Occipital lobe (tissue), 1 donor: ENCODE measurements at regions not wholly inside any gene's neighbourhood (a gene's known extent, or its start where the extent isn't known, plus 50 kb on each side); places are given as distances from the start of the nearest gene placed in this dataset.

Experiments
- DNase-seq: peaks from one replicate; lab custom pipeline; 2025; lab: John Stamatoyannopoulos, UW

GRCh38 chr10:52440612-52441285 is 126.7 kb downstream of the DKK1 start:
- no peak for DNase-seq

GRCh38 chr10:52442576-52442975 is 128.5 kb downstream of the DKK1 start:
- no peak for DNase-seq

- DNase-seq: no peak
These were observed 129.6 kb downstream of the DKK1 start for GRCh38 chr10:52443419-52444388.

GRCh38 chr10:52446391-52446790 is 132.3 kb downstream of the DKK1 start:
- DNase-seq: no peak

GRCh38 chr10:52447931-52448353 is 133.9 kb downstream of the DKK1 start:
- DNase-seq: no peak

DNA sequence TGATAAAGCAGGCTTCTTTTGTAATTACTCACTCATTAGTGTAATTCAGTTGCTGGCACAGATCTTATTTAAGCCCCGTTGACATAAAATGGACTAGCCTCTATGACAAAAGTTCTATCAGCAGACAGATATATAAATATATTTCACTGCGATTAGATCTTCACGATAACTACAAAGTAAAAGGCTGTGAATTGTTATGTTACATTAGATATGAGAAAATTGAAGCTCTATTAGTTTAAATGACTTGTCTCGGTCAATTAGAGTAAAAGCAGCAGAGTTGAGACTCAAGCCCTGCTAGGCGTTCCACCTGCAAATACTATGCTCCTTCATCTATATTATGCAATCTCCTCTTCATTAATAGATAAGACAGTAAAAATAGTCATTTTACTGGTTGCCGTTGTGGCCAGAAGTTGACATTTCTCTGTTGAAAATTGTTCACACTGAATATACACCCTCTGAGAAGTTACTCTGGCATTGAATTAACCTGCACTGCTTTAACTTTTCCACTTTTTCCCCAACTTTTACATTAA is 136.7 kb downstream of the DKK1 start:
- DNase-seq: no peak

DNA sequence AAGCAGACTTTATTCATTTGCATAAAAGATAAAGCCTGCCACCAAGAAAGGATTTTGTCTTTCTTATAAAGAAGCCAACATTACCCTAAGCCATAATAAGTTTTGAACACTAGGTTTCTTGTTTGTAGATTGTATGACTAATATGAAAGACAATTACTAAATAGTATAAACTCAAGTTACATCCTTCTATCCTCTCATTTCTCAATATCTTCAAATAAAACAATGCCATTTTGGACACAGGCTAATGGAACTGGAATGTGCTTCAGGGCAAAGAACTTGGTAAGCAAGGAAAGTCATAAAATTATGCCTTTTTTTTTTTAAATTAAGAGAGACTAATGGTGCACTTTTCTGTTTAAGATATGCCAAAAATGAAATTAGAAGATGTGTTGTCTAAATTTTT is 137.7 kb downstream of the DKK1 start:
- no peak for DNase-seq

DNA sequence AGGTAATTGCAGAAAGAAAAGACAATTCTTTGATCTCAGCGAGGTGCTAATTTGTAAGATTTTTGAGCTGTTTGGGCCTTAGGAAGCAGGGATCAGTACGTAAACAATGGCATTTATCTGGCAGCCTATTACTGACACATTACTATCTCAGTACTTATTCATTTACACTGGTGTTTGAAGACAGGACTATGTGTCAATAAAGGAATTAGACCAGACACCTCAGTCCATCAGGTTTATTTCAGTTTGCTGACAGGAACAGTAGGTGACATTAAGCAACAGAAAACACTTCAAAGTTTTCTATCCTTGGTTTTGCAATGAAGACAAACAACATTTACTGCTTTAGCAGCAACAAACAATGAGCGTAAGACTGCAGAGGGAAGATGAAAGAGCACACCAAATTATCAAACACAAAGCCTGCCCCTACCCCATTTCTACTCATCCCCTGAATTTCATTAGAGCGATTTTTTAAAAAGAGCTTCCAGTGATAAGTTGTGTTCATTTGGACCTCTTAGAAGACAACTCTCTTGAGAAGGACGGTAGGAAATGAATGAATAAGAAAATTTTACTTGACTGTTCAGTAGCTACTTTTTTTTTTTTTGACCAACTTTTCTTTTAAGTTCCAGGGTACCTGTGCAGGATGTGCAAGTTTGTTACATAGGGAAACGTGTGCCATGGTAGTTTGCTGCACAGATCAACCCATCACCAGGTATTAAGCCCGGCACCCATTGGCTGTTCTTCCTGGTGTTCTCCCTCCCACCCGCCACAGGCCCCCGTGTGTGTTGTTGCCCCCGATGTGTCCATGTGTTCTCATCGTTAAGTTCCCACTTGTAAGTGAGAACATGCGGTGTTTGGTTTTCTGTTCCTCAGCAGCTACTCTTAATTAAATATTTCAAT is 138.8 kb downstream of the DKK1 start:
- DNase-seq: no peak

DNA sequence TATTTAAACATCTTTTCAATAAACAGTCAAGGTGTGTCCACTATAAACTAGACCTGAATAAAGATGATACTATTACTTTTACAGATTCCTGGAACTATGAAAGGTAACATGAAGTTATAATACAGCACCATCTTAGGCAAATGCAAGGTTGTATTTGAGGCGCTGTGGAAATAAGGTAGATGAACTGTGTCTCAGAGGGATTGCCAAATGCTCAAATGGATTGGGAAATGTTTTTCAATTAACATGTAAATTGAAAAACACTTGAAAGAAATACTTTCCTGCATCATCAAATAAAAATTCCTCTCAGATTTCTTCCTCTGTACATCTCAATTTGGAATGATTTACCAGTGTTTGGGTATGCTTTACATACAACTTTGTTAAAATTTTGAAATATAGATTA is 139.4 kb downstream of the DKK1 start:
- no peak for DNase-seq

- no peak for DNase-seq
These were observed 140.4 kb downstream of the DKK1 start for GRCh38 chr10:52454491-52454890.

GRCh38 chr10:52455098-52455497 is 141.0 kb downstream of the DKK1 start:
- DNase-seq: no peak

DNA sequence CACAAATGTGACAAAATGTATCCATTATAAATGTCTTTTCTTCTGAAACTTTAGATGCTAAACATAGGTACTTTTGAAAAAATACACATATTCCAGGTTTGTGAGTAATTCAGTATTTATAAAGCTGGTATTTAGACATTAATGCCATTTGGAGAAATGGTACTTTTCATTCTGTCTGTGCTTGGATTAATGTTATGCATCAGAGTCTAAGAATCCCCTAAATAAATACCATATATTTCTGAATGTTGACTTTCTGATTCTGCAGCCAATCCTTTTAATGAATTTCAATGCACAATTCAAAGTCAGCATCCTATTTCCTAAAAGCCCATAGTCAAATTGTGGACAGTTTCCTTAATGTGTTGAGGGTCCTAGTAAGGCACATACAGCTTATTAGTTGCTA is 145.0 kb downstream of the DKK1 start:
- no peak for DNase-seq

GRCh38 chr10:52463826-52464225 is 149.7 kb downstream of the DKK1 start:
- DNase-seq: no peak

- DNase-seq: no peak
These were observed 150.5 kb downstream of the DKK1 start for GRCh38 chr10:52464368-52465124.

GRCh38 chr10:52465202-52465601 is 151.1 kb downstream of the DKK1 start:
- no peak for DNase-seq

GRCh38 chr10:52466464-52466863 is 152.4 kb downstream of the DKK1 start:
- no peak for DNase-seq

DNA sequence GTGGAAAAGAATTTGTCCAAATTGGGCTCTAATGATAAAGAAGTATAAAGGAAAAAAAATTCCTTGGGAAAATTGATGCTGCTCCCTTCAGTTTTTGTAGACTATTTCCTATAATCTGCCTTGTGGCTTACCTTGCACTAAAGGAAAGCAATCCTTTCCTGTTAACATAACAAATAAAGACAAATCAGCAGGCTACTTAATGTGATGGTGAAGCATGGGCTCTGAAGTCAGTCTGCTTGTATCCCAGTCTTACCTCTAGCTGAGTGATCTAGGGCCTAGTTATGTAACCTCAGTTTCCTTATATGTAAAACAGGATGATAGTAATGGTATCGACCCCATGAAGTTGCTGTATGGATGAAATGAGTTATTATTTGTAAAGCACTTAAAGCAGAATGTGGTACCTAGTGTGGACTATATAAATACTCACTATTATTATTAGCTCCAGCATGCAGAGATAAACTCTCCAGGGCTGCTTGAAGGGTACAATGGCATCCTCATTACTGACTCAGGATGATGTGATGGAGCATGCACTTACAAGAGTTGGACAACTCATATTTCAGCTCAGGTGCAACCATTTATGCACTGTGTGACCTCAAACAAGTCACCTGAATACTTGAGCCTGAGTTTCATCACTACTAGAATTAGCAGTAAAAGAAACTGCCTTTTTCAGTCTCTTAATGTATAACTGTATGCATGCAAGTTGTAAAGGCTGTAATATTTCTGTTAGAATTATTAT is 156.1 kb downstream of the DKK1 start:
- DNase-seq: no peak

DNA sequence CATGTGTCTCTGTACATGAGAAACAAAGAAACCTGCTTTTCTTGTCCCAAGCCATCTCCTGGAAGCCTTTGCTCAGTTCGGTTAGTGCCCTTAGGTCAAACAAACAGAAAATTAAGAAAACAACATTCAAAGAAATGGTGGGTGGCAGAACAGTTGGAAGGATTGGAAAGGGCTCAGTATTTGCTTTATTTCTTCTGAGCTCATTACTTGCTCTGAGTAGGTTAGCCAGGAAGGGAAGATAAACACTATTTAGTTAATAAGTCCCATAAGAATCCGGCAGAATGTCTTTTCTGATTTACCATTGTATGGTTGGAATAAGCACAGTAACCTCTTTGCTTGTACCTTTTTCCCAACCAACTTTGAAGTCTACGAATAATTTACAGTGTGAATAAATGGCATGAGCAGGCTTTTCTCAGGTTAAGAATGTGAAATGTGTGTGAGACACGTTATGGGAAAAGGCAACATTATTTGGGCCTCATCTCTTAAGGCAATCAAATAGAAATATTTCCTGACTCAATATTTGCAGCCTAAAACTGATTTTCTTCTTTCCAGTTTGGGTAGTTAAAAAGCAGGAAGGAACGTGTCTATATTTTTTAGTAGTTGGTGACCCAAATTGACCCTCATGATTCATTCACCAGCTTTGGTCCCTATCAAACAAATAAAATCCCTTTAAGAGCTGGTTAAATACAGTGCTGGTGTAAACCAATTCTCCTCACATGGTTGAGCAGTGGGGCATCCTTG is 158.5 kb downstream of the DKK1 start:
- DNase-seq: no peak

DNA sequence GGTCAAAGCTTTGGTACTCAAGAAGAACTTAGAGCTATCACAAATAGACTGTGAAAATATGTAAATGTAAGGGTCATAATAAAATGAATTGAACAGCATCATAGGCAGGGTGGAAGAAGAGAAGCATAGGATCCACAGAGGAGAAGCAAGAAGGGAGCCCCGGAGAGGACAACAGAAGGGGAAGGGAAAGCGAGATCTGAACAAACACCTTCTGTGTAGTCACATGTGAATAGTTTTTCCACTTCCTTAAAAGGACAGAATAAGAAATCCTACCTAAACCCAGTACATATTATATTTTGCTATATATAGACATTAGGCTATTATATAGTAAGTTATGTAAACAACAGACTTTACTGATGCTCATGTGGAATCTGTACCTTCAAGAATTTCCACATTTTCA is 160.2 kb downstream of the DKK1 start:
- no peak for DNase-seq
